Colonic mucosa (tissue), 4 donors: ENCODE measurements at regions not wholly inside any gene's neighbourhood (a gene's known extent, or its start where the extent isn't known, plus 50 kb on each side); places are given as distances from the start of the nearest gene placed in this dataset.

Experiments
- DNase-seq: peaks from one replicate; pipeline ENCODE4 v3.0.0-alpha.2; 2020
- H3K27ac ChIP-seq: fragments of 200-600 bp; one replicate; pipeline ENCODE4 v1.8.0; 2021
- H3K27me3 ChIP-seq: fragments of 200-600 bp; one replicate; pipeline ENCODE4 v1.8.0; 2021
- H3K36me3 ChIP-seq: fragments of 200-600 bp; one replicate; pipeline ENCODE4 v1.8.0; 2021
- H3K4me1 ChIP-seq: fragments of 200-600 bp; one replicate; pipeline ENCODE4 v1.8.0; 2021; ENCODE audit warnings: mild to moderate bottlenecking
- H3K4me3 ChIP-seq: fragments of 200-600 bp; one replicate; pipeline ENCODE4 v1.8.0; 2021
- H3K9ac ChIP-seq, 2 donors: one replicate each; pipeline ENCODE4 v1.7.0; 2013; ENCODE audit warnings: control low read depth in 2 of 2, low read depth in 2 of 2, low read length in 2 of 2
- H3K9me3 ChIP-seq: fragments of 200-600 bp; one replicate; pipeline ENCODE4 v1.8.0; 2021
- intact Hi-C: fragments of 100-400 bp; cut with DNase I; formaldehyde crosslinking; loops from one replicate; pipeline ENCODE4 v1.14.1; 2022
- TF ChIP-seq, protein P1 (sequence below): fragments of 200-600 bp; IDR thresholded peaks from one replicate; pipeline ENCODE4 v1.8.0; 2022; ENCODE audit warnings: antibody characterized with exemption, mild to moderate bottlenecking
- donor health status: healthy.
- donor health status: DM: no; HTN: no; CAD: no.
- donor health status: DM: no; HTN: no; CAD: no.

DNA sequence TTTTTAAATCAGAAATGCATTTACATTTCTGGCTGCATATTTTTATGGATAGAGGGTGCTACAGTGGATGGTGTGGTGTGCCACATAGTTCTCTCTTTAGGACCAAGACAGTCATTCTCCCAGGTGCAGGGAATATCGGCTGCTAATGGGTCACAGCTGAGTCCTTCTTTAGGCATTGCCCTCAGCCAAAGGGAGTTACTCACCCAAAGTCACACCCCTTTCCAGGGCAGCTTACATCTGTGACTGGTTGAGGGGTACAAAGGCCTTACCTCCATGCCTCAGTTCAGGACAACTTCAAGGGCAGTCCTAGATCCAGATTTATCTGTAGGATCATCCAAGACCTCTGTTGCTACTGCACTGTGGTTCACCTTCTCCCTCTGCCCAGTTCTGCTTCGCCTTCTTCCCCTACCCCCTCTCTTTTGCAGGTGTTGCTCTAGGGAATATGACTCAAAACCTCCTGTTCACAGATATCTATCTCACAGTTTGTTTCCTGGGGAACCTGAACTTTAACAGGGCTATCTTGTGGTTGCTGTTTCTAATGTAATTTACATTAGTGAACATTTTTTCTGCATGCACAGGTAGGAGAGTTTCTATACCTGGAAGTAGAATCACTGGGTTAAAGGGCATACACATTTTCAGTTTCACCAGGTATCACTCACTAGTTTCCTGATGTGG lies 413.9 kb downstream of the RPS6KC1 start:
- Histone ChIP-seq H3K36me3 (no peaks in the 10 kb centered on the region), H3K9me3 (no peaks in the 10 kb centered on the region), H3K27ac (no peak overlapping the region), H3K4me3 (no peak overlapping the region), H3K27me3 (no peaks in the 10 kb centered on the region), H3K4me1 (no peaks in the 10 kb centered on the region), H3K9ac (no peak overlapping the region)
- intact Hi-C loops, result no loop called here
- DNase-seq, result no peak
- TF ChIP-seq, protein P1, sequence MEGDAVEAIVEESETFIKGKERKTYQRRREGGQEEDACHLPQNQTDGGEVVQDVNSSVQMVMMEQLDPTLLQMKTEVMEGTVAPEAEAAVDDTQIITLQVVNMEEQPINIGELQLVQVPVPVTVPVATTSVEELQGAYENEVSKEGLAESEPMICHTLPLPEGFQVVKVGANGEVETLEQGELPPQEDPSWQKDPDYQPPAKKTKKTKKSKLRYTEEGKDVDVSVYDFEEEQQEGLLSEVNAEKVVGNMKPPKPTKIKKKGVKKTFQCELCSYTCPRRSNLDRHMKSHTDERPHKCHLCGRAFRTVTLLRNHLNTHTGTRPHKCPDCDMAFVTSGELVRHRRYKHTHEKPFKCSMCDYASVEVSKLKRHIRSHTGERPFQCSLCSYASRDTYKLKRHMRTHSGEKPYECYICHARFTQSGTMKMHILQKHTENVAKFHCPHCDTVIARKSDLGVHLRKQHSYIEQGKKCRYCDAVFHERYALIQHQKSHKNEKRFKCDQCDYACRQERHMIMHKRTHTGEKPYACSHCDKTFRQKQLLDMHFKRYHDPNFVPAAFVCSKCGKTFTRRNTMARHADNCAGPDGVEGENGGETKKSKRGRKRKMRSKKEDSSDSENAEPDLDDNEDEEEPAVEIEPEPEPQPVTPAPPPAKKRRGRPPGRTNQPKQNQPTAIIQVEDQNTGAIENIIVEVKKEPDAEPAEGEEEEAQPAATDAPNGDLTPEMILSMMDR, result no peak

DNA sequence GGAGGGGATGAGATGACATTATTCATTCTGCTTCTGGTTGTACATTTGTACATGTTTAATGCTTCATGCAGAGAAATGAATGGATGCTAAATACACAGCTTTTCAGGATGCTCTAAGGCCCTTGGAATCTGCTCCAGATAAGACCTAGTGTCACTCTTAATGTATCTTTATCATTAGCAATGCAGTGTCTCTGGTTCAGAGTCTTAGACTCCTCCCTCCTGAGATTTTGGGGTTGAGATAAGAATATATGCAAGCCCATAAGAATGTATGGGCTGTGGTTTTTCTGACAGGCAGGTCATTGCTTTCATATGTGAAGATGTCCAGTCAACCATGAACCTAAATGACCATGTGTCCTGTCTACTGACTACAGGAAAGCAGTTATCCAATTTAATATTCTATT lies 415.5 kb downstream of the RPS6KC1 start:
- intact Hi-C loops, result no loop called here
- H3K4me3 ChIP-seq, result no peak overlapping the region
- H3K4me1 ChIP-seq, result no peaks in the 10 kb centered on the region
- no peak overlapping the region for H3K9ac ChIP-seq
- TF ChIP-seq, protein P1, result no peak
- H3K27me3 ChIP-seq, result no peaks in the 10 kb centered on the region
- DNase-seq, result no peak
- H3K9me3 ChIP-seq, result no peaks in the 10 kb centered on the region
- H3K27ac ChIP-seq, result no peak overlapping the region
- no peaks in the 10 kb centered on the region for H3K36me3 ChIP-seq

DNA sequence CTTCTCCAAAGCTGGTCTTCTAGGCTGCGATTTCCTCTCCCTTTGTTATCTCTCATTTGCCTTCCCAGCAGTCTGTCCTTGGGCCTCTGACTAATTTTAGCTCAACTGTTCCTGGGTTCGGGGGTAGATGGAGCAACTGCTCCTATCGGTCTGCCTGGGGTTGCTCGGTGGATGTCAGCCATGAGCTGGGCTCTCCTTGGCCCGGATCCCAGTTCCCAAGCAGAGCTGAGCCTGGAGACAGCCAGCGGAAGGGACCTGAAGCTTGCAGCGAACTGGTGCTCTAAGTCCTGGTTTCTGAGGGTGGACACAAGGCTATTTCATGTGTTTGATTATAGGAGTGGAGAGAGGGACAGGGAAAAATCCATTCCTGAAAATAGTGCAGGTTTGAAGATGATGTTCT lies 423.0 kb downstream of the RPS6KC1 start:
- H3K27me3 ChIP-seq, result no peaks in the 10 kb centered on the region
- H3K27ac ChIP-seq, result no peak overlapping the region
- H3K9me3 ChIP-seq, result no peaks in the 10 kb centered on the region
- no peaks in the 10 kb centered on the region for H3K4me1 ChIP-seq
- H3K9ac ChIP-seq, result no peak overlapping the region
- TF ChIP-seq, protein P1, result no peak
- intact Hi-C loops, result no loop called here
- no peak for DNase-seq
- H3K36me3 ChIP-seq, result no peaks in the 10 kb centered on the region
- no peak overlapping the region for H3K4me3 ChIP-seq

DNA sequence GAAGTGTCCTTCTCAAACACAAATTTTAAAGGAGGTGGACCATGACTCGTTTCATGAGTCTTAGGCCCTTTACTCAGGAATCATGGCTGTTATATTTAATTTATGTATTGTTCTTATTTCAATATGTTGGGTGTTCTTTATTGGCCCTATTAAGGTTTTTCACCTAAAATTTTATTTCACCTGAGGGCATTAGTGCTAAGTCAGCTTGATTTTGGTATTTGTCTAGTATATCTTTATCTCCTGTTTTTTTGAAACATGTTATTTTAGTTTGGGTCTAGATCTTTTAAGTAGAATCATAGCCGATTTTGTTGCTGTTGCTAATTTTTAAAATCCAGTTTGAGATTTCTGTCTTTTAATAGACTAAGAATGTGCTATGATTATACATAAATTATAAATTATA lies 430.4 kb downstream of the RPS6KC1 start:
- Histone ChIP-seq H3K9ac (no peak overlapping the region), H3K36me3 (no peaks in the 10 kb centered on the region), H3K27ac (no peak overlapping the region), H3K4me1 (no peaks in the 10 kb centered on the region), H3K27me3 (no peaks in the 10 kb centered on the region), H3K9me3 (no peaks in the 10 kb centered on the region), H3K4me3 (no peak overlapping the region)
- DNase-seq, result no peak
- TF ChIP-seq, protein P1, result no peak
- intact Hi-C loops, result no loop called here

DNA sequence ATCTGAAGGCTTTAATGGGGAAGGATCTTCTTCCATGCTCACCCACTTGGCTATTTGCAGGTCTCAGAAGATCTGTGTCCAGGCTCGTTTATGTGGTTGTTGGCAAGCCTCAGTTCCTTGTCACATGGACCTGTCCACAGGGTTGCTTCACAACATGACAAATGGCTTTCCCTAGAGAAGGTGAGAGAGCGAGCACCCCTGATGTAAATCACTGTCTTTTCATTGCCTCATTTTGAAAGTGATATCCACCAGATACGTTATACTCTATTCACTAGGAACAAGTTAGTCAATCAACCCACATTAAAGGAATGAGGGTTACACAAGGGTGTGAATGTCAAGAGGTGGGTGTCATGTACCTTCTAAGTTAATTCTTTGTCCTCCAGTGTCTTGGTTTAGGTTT lies 433.3 kb downstream of the RPS6KC1 start:
- Histone ChIP-seq H3K4me1 (no peaks in the 10 kb centered on the region), H3K27ac (no peak overlapping the region), H3K9me3 (no peaks in the 10 kb centered on the region), H3K9ac (no peak overlapping the region), H3K4me3 (no peak overlapping the region), H3K27me3 (no peaks in the 10 kb centered on the region), H3K36me3 (no peaks in the 10 kb centered on the region)
- intact Hi-C loops, result no loop called here
- TF ChIP-seq, protein P1, result no peak
- no peak for DNase-seq
